HepG2 (cell line): ENCODE measurements at regions not wholly inside any gene's neighbourhood (a gene's known extent, or its start where the extent isn't known, plus 50 kb on each side); places are given as distances from the start of the nearest gene placed in this dataset.

ENCODE experiments used
- ATAC-seq: fragments of 200-7000 bp; cut with Tn5 transposase; 3 replicates; pipeline ENCODE4 v1.9.1; 2020; ENCODE audit warnings: mild to moderate bottlenecking, moderate library complexity
- BruUV-seq: library from RNA; stranded (reverse); fragments of 400-500 nt; replicated peaks from 2 replicates; lab custom pipeline; 2021; lab: Mats Ljungman, UMichigan
- CTCF ChIA-PET: fragments of 300-600 bp; formaldehyde crosslinking; extraction: SDS; loops from one replicate; lab custom pipeline; 2021; ENCODE audit warnings: low total read pairs, inconsistent platforms, low intra/inter-chr PET ratio; lab: Yijun Ruan, JAX
- POLR2A ChIA-PET: fragments of 350-600 bp; sonication (Branson Sonifier 250); formaldehyde crosslinking; loops from one replicate; lab custom pipeline; 2020; ENCODE audit warnings: antibody characterized with exemption, inconsistent platforms; lab: Yijun Ruan, JAX
- DNase-seq: peaks from one replicate; pipeline ENCODE4 v3.0.0-alpha.2; 2015; ENCODE audit warnings: low spot score
- FAIRE-seq: peaks from 3 replicates; lab custom pipeline; 2011; peaks lifted over from hg19 to GRCh38; lab: Jason Lieb, UNC
- H2AFZ ChIP-seq: one replicate; pipeline ENCODE4 v1.6.1; 2011; ENCODE audit warnings: low read length, inconsistent platforms
- H3K27ac ChIP-seq: fragments of 300-600 bp; 3 replicates; pipeline ENCODE4 v1.8.0; 2011; ENCODE audit warnings: mixed run types, mild to moderate bottlenecking, mixed read lengths, low read length, inconsistent platforms; ENCODE audit not compliant: insufficient read depth; ENCODE audit errors: extremely low read length
- H3K27me3 ChIP-seq, 2 experiments: fragments of 200-600 bp in 1 of 2; 2 replicates in 1 of 2; 3 replicates in 1 of 2; pipeline versions ENCODE4 v1.6.0 to v1.8.0; 2011; ENCODE audit warnings: low read length in 2 of 2, mild to moderate bottlenecking in 2 of 2, moderate library complexity in 2 of 2, inconsistent platforms in 1 of 2; ENCODE audit not compliant: insufficient read depth in 2 of 2, control insufficient read depth in 1 of 2
- H3K36me3 ChIP-seq, 2 experiments: fragments of 200-600 bp in 1 of 2; replicated peaks in 1 of 2; 2 replicates in 1 of 2; 3 replicates in 1 of 2; pipeline versions ENCODE4 v1.5.1 to v1.8.0; 2011; ENCODE audit warnings: low read length in 2 of 2, inconsistent platforms in 1 of 2; ENCODE audit not compliant: insufficient read depth in 2 of 2, control insufficient read depth in 1 of 2
- H3K4me1 ChIP-seq: 2 replicates; pipeline ENCODE4 v1.5.1; 2012; ENCODE audit warnings: low read length, inconsistent platforms; ENCODE audit not compliant: insufficient read depth
- H3K4me2 ChIP-seq: 2 replicates; pipeline ENCODE4 v1.6.0; 2011; ENCODE audit warnings: low read depth, low read length, inconsistent platforms
- H3K4me3 ChIP-seq, 3 experiments: fragments of 200-600 bp in 1 of 3; sonication (generic), shearing (Covaris generic) in 1 of 3; replicated peaks in 1 of 3; 2 replicates each; pipeline ENCODE4 v1.5.1; 2011 to 2016; ENCODE audit warnings: low read length in 3 of 3, inconsistent platforms in 2 of 3, low read depth in 2 of 3, mild to moderate bottlenecking in 2 of 3, control low read depth in 1 of 3, mixed read lengths in 1 of 3; ENCODE audit not compliant: insufficient read depth in 1 of 3
- H3K79me2 ChIP-seq: one replicate; pipeline ENCODE4 v1.6.1; 2011; ENCODE audit warnings: low read length, inconsistent platforms; ENCODE audit not compliant: insufficient read depth
- H3K9ac ChIP-seq: 2 replicates; pipeline ENCODE4 v1.6.0; 2011; ENCODE audit warnings: mild to moderate bottlenecking, low read depth, low read length, inconsistent platforms; ENCODE audit not compliant: insufficient read depth
- H3K9me3 ChIP-seq: 2 replicates; pipeline ENCODE4 v1.5.1; 2012; ENCODE audit warnings: mild to moderate bottlenecking, low read length
- H4K20me1 ChIP-seq: 2 replicates; pipeline ENCODE4 v1.6.0; 2011; ENCODE audit warnings: inconsistent platforms, mild to moderate bottlenecking, low read length, moderate library complexity; ENCODE audit not compliant: insufficient read depth
- CTCF ChIP-seq: sonication (generic); formaldehyde crosslinking; IDR thresholded peaks from 2 replicates; pipeline ENCODE4 v1.5.0; 2020; ENCODE audit warnings: mild to moderate bottlenecking, missing genetic modification reagents, moderate library complexity
- HNF4G ChIP-seq, 2 experiments: sonication (generic) in 1 of 2; formaldehyde crosslinking in 1 of 2; IDR thresholded peaks; 2 replicates each; pipeline versions ENCODE4 v1.4.0 to v1.6.1; 2011 to 2020; ENCODE audit warnings: borderline replicate concordance in 2 of 2, low read depth in 2 of 2, mild to moderate bottlenecking in 2 of 2, low read length in 1 of 2, missing genetic modification reagents in 1 of 2, moderate library complexity in 1 of 2
- RAD21 ChIP-seq: fragments of 450-650 bp; formaldehyde crosslinking; IDR thresholded peaks from 2 replicates; pipeline ENCODE4 v1.5.0; 2020; ENCODE audit warnings: mild to moderate bottlenecking
- SMC3 ChIP-seq: IDR thresholded peaks from 2 replicates; pipeline ENCODE4 v1.6.1; 2011; ENCODE audit warnings: low read length, improper control_type of control experiment
- STAG1 ChIP-seq: sonication (generic); formaldehyde crosslinking; IDR thresholded peaks from 2 replicates; pipeline ENCODE4 v1.4.0; 2020; ENCODE audit warnings: missing genetic modification reagents
- TBL1XR1 ChIP-seq: fragments of 150-350 bp; IDR thresholded peaks from 2 replicates; pipeline ENCODE4 v1.6.1; 2014; ENCODE audit warnings: borderline replicate concordance, low read length; ENCODE audit not compliant: partially characterized antibody
- WGBS: methylation state at CpG from one replicate; pipeline ENCODE4 v1.1.6; 2017; ENCODE audit warnings: low lambda C conversion rate; 5-methylcytosine and 5-hydroxymethylcytosine counted together
- in situ Hi-C: cut with HindIII; loops from 2 replicates; pipeline ENCODE4 v1.10.0; 2017; ENCODE audit warnings: low pct_unique_long_range_greater_than_20kb; ENCODE audit not compliant: extremely low pct_ligation_motif_present
- intact Hi-C: fragments of 100-400 bp; cut with micrococcal nuclease; formaldehyde crosslinking; loops from one replicate; pipeline ENCODE4 v1.10.0; 2022; ENCODE audit not compliant: unreplicated experiment

GRCh38 chrX:53831662-53832635 is 145.4 kb upstream of the HUWE1 start:
- H3K27ac ChIP-seq: no peak overlapping the region
- H3K27me3 ChIP-seq: no peaks in the 10 kb centered on the region
- H2AFZ ChIP-seq: no peak overlapping the region
- no peaks in the 10 kb centered on the region for H4K20me1 ChIP-seq
- H3K36me3 ChIP-seq: no peaks in the 10 kb centered on the region
- no peak overlapping the region for H3K4me2 ChIP-seq
- H3K4me1 ChIP-seq: no peaks in the 10 kb centered on the region
- BruUV-seq: no TSS peak
- FAIRE-seq: peak; percentile 73
- in situ Hi-C loops: loop anchor here (10.0 kb wide), 1 partner anchor 147 kb away; the partner anchor contains the start of gene HUWE1
- no peak overlapping the region for H3K4me3 ChIP-seq
- ChIA-PET POLR2A (no interaction called here), CTCF (interaction anchor here (1.1 kb wide), 1 partner anchor 519 kb away, joined by 4 read pairs; no protein-coding TSS in a partner anchor)
- intact Hi-C loops: no loop called here
- no peaks in the 10 kb centered on the region for H3K9me3 ChIP-seq
- TF ChIP-seq HNF4G (IDR thresholded peaks at IDR 0.05; ENCODE audit: borderline replicate concordance, low read depth, low read length) (no peak), HNF4G (CRISPR knock-in tag; IDR thresholded peaks at IDR 0.05; ENCODE audit: borderline replicate concordance, low read depth) (no peak), SMC3 (0 out of 2 replicates have a peak, but pooled peaks have one; percentile 45), RAD21 (CRISPR knock-in tag) (peak; percentile 24; the same call in 1 of the 2 replicates), TBL1XR1 (no peak), STAG1 (CRISPR knock-in tag) (peak; percentile 60), CTCF (peak; percentile 65)
- H3K9ac ChIP-seq: no peak overlapping the region
- WGBS: 22% methylated on average over 7 of the region's 8 CpGs
- ATAC-seq: peak; percentile 80
- no peaks in the 10 kb centered on the region for H3K79me2 ChIP-seq
- DNase-seq: peak; percentile 20
